ENCODE measurements at regions not wholly inside any gene's neighbourhood (a gene's known extent, or its start where the extent isn't known, plus 50 kb on each side); places are given as distances from the start of the nearest gene placed in this dataset.

GRCh38 chrX:6694977-6695376, 160.1 kb upstream of the VCX3A start:
- Histone ChIP-seq H3K4me1 (ENCODE audit: control insufficient read depth, low read length) (no peaks in the 10 kb centered on the region), H3K79me2 (ENCODE audit: control insufficient read depth, low read length) (no peaks in the 10 kb centered on the region), H3K36me3 (ENCODE audit: control insufficient read depth, low read length) (no peaks in the 10 kb centered on the region), H3K9me2 (replicated peaks; ENCODE audit: control insufficient read depth, low read length) (no peaks in the 10 kb centered on the region), H4K20me1 (ENCODE audit: control insufficient read depth, insufficient read depth, low read depth, low read length) (no peaks in the 10 kb centered on the region), H3F3A (ENCODE audit: control insufficient read depth, insufficient read depth) (no peaks in the 10 kb centered on the region), H3K27me3 (ENCODE audit: control insufficient read depth, low read length) (no peaks in the 10 kb centered on the region), H3K9me3 (ENCODE audit: control insufficient read depth, insufficient read depth, low read length) (no peaks in the 10 kb centered on the region), H3K4me3 (ENCODE audit: low read length) (no peak overlapping the region), H3K27ac (ENCODE audit: low read depth, low read length) (no peak overlapping the region), H3K4me2 (ENCODE audit: low read length) (no peak overlapping the region)
- TF ChIP-seq EZH2phosphoT487 (IDR thresholded peaks at IDR 0.05; ENCODE audit: borderline replicate concordance, low read length) (no peak), CTCF (IDR thresholded peaks at IDR 0.05; ENCODE audit: low read depth, low read length, poor library complexity, severe bottlenecking) (no peak)

- no peaks in the 10 kb centered on the region for H3K27me3 ChIP-seq (ENCODE audit: control insufficient read depth, low read length)
- no peaks in the 10 kb centered on the region for H3K9me3 ChIP-seq (ENCODE audit: control insufficient read depth, insufficient read depth, low read length)
- no peak overlapping the region for H3K4me2 ChIP-seq (ENCODE audit: low read length)
- no peaks in the 10 kb centered on the region for H3K9me2 ChIP-seq (replicated peaks; ENCODE audit: control insufficient read depth, low read length)
- H4K20me1 ChIP-seq (ENCODE audit: control insufficient read depth, insufficient read depth, low read depth, low read length) = no peaks in the 10 kb centered on the region
- H3K27ac ChIP-seq (ENCODE audit: low read depth, low read length) = no peak overlapping the region
- no peaks in the 10 kb centered on the region for H3K79me2 ChIP-seq (ENCODE audit: control insufficient read depth, low read length)
- H3K4me1 ChIP-seq (ENCODE audit: control insufficient read depth, low read length) = no peaks in the 10 kb centered on the region
- no peaks in the 10 kb centered on the region for H3K36me3 ChIP-seq (ENCODE audit: control insufficient read depth, low read length)
- H3F3A ChIP-seq (ENCODE audit: control insufficient read depth, insufficient read depth) = no peaks in the 10 kb centered on the region
- TF ChIP-seq EZH2phosphoT487 (IDR thresholded peaks at IDR 0.05; ENCODE audit: borderline replicate concordance, low read length) (no peak), CTCF (IDR thresholded peaks at IDR 0.05; ENCODE audit: low read depth, low read length, poor library complexity, severe bottlenecking) (no peak)
- no peak overlapping the region for H3K4me3 ChIP-seq (ENCODE audit: low read length)
These were observed 159.3 kb upstream of the VCX3A start for GRCh38 chrX:6694221-6694620.

- Histone ChIP-seq H3K27me3 (ENCODE audit: control insufficient read depth, low read length) (no peaks in the 10 kb centered on the region), H3K4me2 (ENCODE audit: low read length) (no peak overlapping the region), H4K20me1 (ENCODE audit: control insufficient read depth, insufficient read depth, low read depth, low read length) (no peaks in the 10 kb centered on the region), H3K4me3 (ENCODE audit: low read length) (no peak overlapping the region), H3F3A (ENCODE audit: control insufficient read depth, insufficient read depth) (no peaks in the 10 kb centered on the region), H3K4me1 (ENCODE audit: control insufficient read depth, low read length) (no peaks in the 10 kb centered on the region), H3K36me3 (ENCODE audit: control insufficient read depth, low read length) (no peaks in the 10 kb centered on the region), H3K79me2 (ENCODE audit: control insufficient read depth, low read length) (no peaks in the 10 kb centered on the region), H3K27ac (ENCODE audit: low read depth, low read length) (no peak overlapping the region), H3K9me2 (replicated peaks; ENCODE audit: control insufficient read depth, low read length) (no peaks in the 10 kb centered on the region), H3K9me3 (ENCODE audit: control insufficient read depth, insufficient read depth, low read length) (no peaks in the 10 kb centered on the region)
- no peak for TF ChIP-seq CTCF (IDR thresholded peaks at IDR 0.05; ENCODE audit: low read depth, low read length, poor library complexity, severe bottlenecking)
- TF ChIP-seq EZH2phosphoT487 (IDR thresholded peaks at IDR 0.05; ENCODE audit: borderline replicate concordance, low read length) = no peak
These were observed 158.1 kb upstream of the VCX3A start for GRCh38 chrX:6693051-6693450.

GRCh38 chrX:6685489-6685888, 150.6 kb upstream of the VCX3A start:
- Histone ChIP-seq H3K4me3 (ENCODE audit: low read length) (no peak overlapping the region), H4K20me1 (ENCODE audit: control insufficient read depth, insufficient read depth, low read depth, low read length) (no peaks in the 10 kb centered on the region), H3F3A (ENCODE audit: control insufficient read depth, insufficient read depth) (no peaks in the 10 kb centered on the region), H3K36me3 (ENCODE audit: control insufficient read depth, low read length) (no peaks in the 10 kb centered on the region), H3K9me2 (replicated peaks; ENCODE audit: control insufficient read depth, low read length) (no peaks in the 10 kb centered on the region), H3K4me2 (ENCODE audit: low read length) (no peak overlapping the region), H3K27ac (ENCODE audit: low read depth, low read length) (no peak overlapping the region), H3K4me1 (ENCODE audit: control insufficient read depth, low read length) (peaks cover 7% of the 10 kb centered on the region), H3K9me3 (ENCODE audit: control insufficient read depth, insufficient read depth, low read length) (no peaks in the 10 kb centered on the region), H3K27me3 (ENCODE audit: control insufficient read depth, low read length) (no peaks in the 10 kb centered on the region), H3K79me2 (ENCODE audit: control insufficient read depth, low read length) (no peaks in the 10 kb centered on the region)
- TF ChIP-seq CTCF (IDR thresholded peaks at IDR 0.05; ENCODE audit: low read depth, low read length, poor library complexity, severe bottlenecking) (no peak), EZH2phosphoT487 (IDR thresholded peaks at IDR 0.05; ENCODE audit: borderline replicate concordance, low read length) (no peak)
